GM12878 (cell line): ENCODE measurements at regions not wholly inside any gene's neighbourhood (a gene's known extent, or its start where the extent isn't known, plus 50 kb on each side); places are given as distances from the start of the nearest gene placed in this dataset.

Source experiments
- ATAC-seq: fragments of 200-7000 bp; cut with Tn5 transposase; 3 replicates; pipeline ENCODE4 v1.9.1; 2020; ENCODE audit warnings: mild to moderate bottlenecking, moderate library complexity
- BruUV-seq: library from RNA; stranded (reverse); fragments of 400-500 nt; replicated peaks from 2 replicates; lab custom pipeline; 2021; lab: Mats Ljungman, UMichigan
- CTCF ChIA-PET: fragments of 300-600 bp; sonication (Branson Sonifier 250); formaldehyde crosslinking; extraction: SDS; loops from one replicate; lab custom pipeline; 2021; ENCODE audit warnings: inconsistent platforms; lab: Yijun Ruan, JAX
- POLR2A ChIA-PET: fragments of 350-600 bp; formaldehyde crosslinking; extraction: SDS; loops from one replicate; lab custom pipeline; 2021; ENCODE audit warnings: inconsistent platforms; lab: Charles Lee
- RAD21 ChIA-PET: fragments of 300-600 bp; sonication (Branson Sonifier 250); formaldehyde crosslinking; loops from one replicate; lab custom pipeline; 2023; ENCODE audit warnings: antibody characterized with exemption; ENCODE audit not compliant: unreplicated experiment; lab: Charles Lee
- SMC1A ChIA-PET: fragments of 300-600 bp; sonication (Branson Sonifier 250); formaldehyde crosslinking; loops from one replicate; lab custom pipeline; 2023; ENCODE audit not compliant: unreplicated experiment, uncharacterized antibody; lab: Charles Lee
- DNase-seq: peaks from one replicate; pipeline ENCODE4 v3.0.0-alpha.2; 2011; ENCODE audit warnings: low read depth, low spot score
- FAIRE-seq: peaks from 3 replicates; lab custom pipeline; 2011; peaks lifted over from hg19 to GRCh38; lab: Jason Lieb, UNC
- H2AFZ ChIP-seq: 2 replicates; pipeline ENCODE4 v1.6.0; 2011; ENCODE audit warnings: low read depth, low read length, control low read depth; ENCODE audit not compliant: control insufficient read depth
- H3K27ac ChIP-seq: 2 replicates; pipeline ENCODE4 v1.5.1; 2011; ENCODE audit warnings: control low read depth; ENCODE audit not compliant: control insufficient read depth, insufficient read depth
- H3K27me3 ChIP-seq, 2 experiments: replicated peaks in 1 of 2; 2 replicates each; pipeline versions ENCODE4 v1.6.0 to v1.6.1; 2011; ENCODE audit warnings: low read length in 1 of 2; ENCODE audit not compliant: control insufficient read depth in 2 of 2, insufficient read depth in 2 of 2
- H3K36me3 ChIP-seq, 2 experiments: 2 replicates each; pipeline ENCODE4 v1.5.1; 2011; ENCODE audit warnings: low read length in 1 of 2; ENCODE audit not compliant: control insufficient read depth in 2 of 2, insufficient read depth in 2 of 2
- H3K4me1 ChIP-seq: 2 replicates; pipeline ENCODE4 v1.6.1; 2011; ENCODE audit warnings: mild to moderate bottlenecking, low read length, moderate library complexity, mixed read lengths; ENCODE audit not compliant: control insufficient read depth, insufficient read depth
- H3K4me2 ChIP-seq: 2 replicates; pipeline ENCODE4 v1.6.0; 2011; ENCODE audit warnings: control low read depth; ENCODE audit not compliant: control insufficient read depth, insufficient read depth
- H3K4me3 ChIP-seq: fragments of 200-600 bp; sonication (generic); 2 replicates; pipeline ENCODE4 v1.5.1; 2016
- H3K79me2 ChIP-seq: 2 replicates; pipeline ENCODE4 v1.6.0; 2011; ENCODE audit warnings: low read length; ENCODE audit not compliant: control insufficient read depth, insufficient read depth
- H3K9ac ChIP-seq: 2 replicates; pipeline ENCODE4 v1.8.0; 2011; ENCODE audit warnings: low read length, control low read depth, mixed read lengths; ENCODE audit not compliant: control insufficient read depth, insufficient read depth
- H3K9me3 ChIP-seq: replicated peaks from 3 replicates; pipeline ENCODE4 v1.5.1; 2011; ENCODE audit warnings: mild to moderate bottlenecking, low read length; ENCODE audit not compliant: control insufficient read depth, insufficient read depth
- H4K20me1 ChIP-seq: 2 replicates; pipeline ENCODE4 v1.6.0; 2011; ENCODE audit not compliant: control insufficient read depth, insufficient read depth
- CBX5 ChIP-seq: sonication (generic); IDR thresholded peaks from 2 replicates; pipeline ENCODE4 v1.6.1; 2016; ENCODE audit warnings: low read depth, moderate library complexity, mild to moderate bottlenecking, inconsistent platforms
- CHD1 ChIP-seq: IDR thresholded peaks from 2 replicates; pipeline ENCODE4 v1.6.1; 2012; ENCODE audit warnings: low read depth, low read length, improper control_type of control experiment
- EP300 ChIP-seq, 2 experiments: fragments of 150-350 bp in 1 of 2; IDR thresholded peaks; 2 replicates each; pipeline ENCODE4 v1.6.1; 2011 to 2012; ENCODE audit warnings: low read depth in 2 of 2, low read length in 2 of 2, borderline replicate concordance in 1 of 2, improper control_type of control experiment in 1 of 2, inconsistent platforms in 1 of 2; ENCODE audit not compliant: control insufficient read depth in 1 of 2
- KAT2A ChIP-seq: conservative IDR thresholded peaks from 2 replicates; pipeline ENCODE4 v1.6.1; 2011; ENCODE audit warnings: low read depth, low read length; ENCODE audit not compliant: control insufficient read depth
- NBN ChIP-seq: fragments of 450-650 bp; IDR thresholded peaks from 2 replicates; pipeline ENCODE4 v1.6.1; 2016
- RUNX3 ChIP-seq: IDR thresholded peaks from 2 replicates; pipeline ENCODE4 v1.6.1; 2012; ENCODE audit warnings: low read length, inconsistent platforms
- ZSCAN29 ChIP-seq: fragments of 450-650 bp; IDR thresholded peaks from 2 replicates; pipeline ENCODE4 v1.6.1; 2017; ENCODE audit warnings: mild to moderate bottlenecking, moderate library complexity
- ZZZ3 ChIP-seq: IDR thresholded peaks from 2 replicates; pipeline ENCODE4 v1.6.1; 2011; ENCODE audit warnings: low read depth; ENCODE audit not compliant: control insufficient read depth, insufficient read length
- WGBS: methylation state at CpG from one replicate; pipeline ENCODE4 v1.1.6; 2016; ENCODE audit warnings: low lambda C conversion rate; ENCODE audit not compliant: insufficient replicate concordance, insufficient coverage; ENCODE audit errors: missing lambda C conversion rate; 5-methylcytosine and 5-hydroxymethylcytosine counted together
- in situ Hi-C: fragments of 300-500 bp; cut with MboI; formaldehyde crosslinking; loops from 9 replicates; pipeline ENCODE4 v1.14.3; 2018; ENCODE audit warnings: mixed read lengths
- intact Hi-C: fragments of 100-400 bp; cut with micrococcal nuclease; formaldehyde crosslinking; loops from one replicate; pipeline ENCODE4 v1.14.2; 2022; ENCODE audit not compliant: unreplicated experiment
- TF ChIP-seq, protein P1 (sequence below): fragments of 450-650 bp; IDR thresholded peaks from 2 replicates; pipeline ENCODE4 v1.6.1; 2017; ENCODE audit warnings: antibody characterized with exemption, mild to moderate bottlenecking, moderate library complexity
- TF ChIP-seq, protein P2 (sequence below): fragments of 450-650 bp; IDR thresholded peaks from 2 replicates; pipeline ENCODE4 v1.6.1; 2017; ENCODE audit warnings: borderline replicate concordance
- TF ChIP-seq, protein P3 (sequence below): fragments of 450-650 bp; IDR thresholded peaks from 2 replicates; pipeline ENCODE4 v1.6.1; 2017; ENCODE audit warnings: mild to moderate bottlenecking
- TF ChIP-seq, protein P4 (sequence below): IDR thresholded peaks from 2 replicates; pipeline ENCODE4 v1.6.1; 2012; ENCODE audit warnings: low read depth, low read length, improper control_type of control experiment

DNA sequence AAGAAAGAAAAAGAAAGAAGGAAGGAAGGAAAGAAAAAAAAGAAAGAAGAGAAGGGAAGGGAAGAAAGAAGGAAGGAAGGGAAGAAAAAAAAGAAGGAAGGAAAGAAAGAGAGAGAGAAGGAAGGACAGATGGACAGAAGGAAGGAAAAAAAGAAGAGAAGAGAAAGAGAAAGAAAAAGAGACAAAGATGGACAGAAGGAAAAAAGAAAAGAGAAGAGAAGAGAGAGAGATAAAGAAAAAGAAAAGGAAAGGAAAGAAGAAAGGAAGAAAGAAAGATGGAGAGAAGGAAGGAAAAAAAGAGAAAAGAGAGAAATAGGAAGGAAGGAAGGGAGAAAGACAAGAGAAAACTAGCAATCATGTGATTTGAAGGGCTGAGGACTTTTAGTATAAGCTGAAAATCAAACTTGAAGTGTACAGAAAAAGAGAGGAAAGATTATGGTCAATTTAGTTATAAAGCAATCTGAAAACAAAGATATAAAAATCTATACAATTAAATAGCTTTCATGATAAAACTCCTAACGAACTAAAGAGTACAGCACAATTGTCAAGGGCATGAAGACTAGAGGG is 115.3 kb downstream of the LTN1 start:
- BruUV-seq: no TSS peak
- TF ChIP-seq, protein P1, sequence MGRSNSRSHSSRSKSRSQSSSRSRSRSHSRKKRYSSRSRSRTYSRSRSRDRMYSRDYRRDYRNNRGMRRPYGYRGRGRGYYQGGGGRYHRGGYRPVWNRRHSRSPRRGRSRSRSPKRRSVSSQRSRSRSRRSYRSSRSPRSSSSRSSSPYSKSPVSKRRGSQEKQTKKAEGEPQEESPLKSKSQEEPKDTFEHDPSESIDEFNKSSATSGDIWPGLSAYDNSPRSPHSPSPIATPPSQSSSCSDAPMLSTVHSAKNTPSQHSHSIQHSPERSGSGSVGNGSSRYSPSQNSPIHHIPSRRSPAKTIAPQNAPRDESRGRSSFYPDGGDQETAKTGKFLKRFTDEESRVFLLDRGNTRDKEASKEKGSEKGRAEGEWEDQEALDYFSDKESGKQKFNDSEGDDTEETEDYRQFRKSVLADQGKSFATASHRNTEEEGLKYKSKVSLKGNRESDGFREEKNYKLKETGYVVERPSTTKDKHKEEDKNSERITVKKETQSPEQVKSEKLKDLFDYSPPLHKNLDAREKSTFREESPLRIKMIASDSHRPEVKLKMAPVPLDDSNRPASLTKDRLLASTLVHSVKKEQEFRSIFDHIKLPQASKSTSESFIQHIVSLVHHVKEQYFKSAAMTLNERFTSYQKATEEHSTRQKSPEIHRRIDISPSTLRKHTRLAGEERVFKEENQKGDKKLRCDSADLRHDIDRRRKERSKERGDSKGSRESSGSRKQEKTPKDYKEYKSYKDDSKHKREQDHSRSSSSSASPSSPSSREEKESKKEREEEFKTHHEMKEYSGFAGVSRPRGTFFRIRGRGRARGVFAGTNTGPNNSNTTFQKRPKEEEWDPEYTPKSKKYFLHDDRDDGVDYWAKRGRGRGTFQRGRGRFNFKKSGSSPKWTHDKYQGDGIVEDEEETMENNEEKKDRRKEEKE: no peak
- no peak for TF ChIP-seq ZZZ3
- TF ChIP-seq NBN: no peak
- TF ChIP-seq, protein P2, sequence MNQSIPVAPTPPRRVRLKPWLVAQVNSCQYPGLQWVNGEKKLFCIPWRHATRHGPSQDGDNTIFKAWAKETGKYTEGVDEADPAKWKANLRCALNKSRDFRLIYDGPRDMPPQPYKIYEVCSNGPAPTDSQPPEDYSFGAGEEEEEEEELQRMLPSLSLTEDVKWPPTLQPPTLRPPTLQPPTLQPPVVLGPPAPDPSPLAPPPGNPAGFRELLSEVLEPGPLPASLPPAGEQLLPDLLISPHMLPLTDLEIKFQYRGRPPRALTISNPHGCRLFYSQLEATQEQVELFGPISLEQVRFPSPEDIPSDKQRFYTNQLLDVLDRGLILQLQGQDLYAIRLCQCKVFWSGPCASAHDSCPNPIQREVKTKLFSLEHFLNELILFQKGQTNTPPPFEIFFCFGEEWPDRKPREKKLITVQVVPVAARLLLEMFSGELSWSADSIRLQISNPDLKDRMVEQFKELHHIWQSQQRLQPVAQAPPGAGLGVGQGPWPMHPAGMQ: no peak
- no peak for TF ChIP-seq CHD1
- TF ChIP-seq ZSCAN29: no peak
- TF ChIP-seq CBX5: no peak
- TF ChIP-seq, protein P3, sequence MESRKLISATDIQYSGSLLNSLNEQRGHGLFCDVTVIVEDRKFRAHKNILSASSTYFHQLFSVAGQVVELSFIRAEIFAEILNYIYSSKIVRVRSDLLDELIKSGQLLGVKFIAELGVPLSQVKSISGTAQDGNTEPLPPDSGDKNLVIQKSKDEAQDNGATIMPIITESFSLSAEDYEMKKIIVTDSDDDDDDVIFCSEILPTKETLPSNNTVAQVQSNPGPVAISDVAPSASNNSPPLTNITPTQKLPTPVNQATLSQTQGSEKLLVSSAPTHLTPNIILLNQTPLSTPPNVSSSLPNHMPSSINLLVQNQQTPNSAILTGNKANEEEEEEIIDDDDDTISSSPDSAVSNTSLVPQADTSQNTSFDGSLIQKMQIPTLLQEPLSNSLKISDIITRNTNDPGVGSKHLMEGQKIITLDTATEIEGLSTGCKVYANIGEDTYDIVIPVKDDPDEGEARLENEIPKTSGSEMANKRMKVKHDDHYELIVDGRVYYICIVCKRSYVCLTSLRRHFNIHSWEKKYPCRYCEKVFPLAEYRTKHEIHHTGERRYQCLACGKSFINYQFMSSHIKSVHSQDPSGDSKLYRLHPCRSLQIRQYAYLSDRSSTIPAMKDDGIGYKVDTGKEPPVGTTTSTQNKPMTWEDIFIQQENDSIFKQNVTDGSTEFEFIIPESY: no peak
- TF ChIP-seq KAT2A: no peak
- TF ChIP-seq, protein P4, sequence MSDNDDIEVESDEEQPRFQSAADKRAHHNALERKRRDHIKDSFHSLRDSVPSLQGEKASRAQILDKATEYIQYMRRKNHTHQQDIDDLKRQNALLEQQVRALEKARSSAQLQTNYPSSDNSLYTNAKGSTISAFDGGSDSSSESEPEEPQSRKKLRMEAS: no peak
- no peak for TF ChIP-seq EP300 (IDR thresholded peaks at IDR 0.05; ENCODE audit: borderline replicate concordance in 1 of 2, control insufficient read depth in 1 of 2, low read depth in 2 of 2, low read length in 2 of 2)
- no peak for TF ChIP-seq RUNX3
- 100% methylated on average over 1 of the region's 1 CpG for WGBS
- Histone ChIP-seq H3K27me3 (no peaks in the 10 kb centered on the region), H2AFZ (no peak overlapping the region), H3K27ac (no peak overlapping the region), H3K36me3 (no peaks in the 10 kb centered on the region; a peak in 1 of 4 replicates), H3K4me2 (no peak overlapping the region), H3K4me3 (no peak overlapping the region), H3K9me3 (no peaks in the 10 kb centered on the region), H3K79me2 (no peaks in the 10 kb centered on the region), H3K4me1 (no peaks in the 10 kb centered on the region), H3K9ac (no peak overlapping the region), H4K20me1 (no peaks in the 10 kb centered on the region)
- no peak for DNase-seq
- intact Hi-C loops (no loop called here), in situ Hi-C loops (no loop called here)
- FAIRE-seq: no peak
- ChIA-PET RAD21 (no interaction called here), POLR2A (no interaction called here), SMC1A (no interaction called here), CTCF (no interaction called here)
- ATAC-seq: no peak
